Lung (tissue), 11 donors: ENCODE measurements at regions not wholly inside any gene's neighbourhood (a gene's known extent, or its start where the extent isn't known, plus 50 kb on each side); places are given as distances from the start of the nearest gene placed in this dataset.

Source experiments
- ATAC-seq: fragments of 200-7000 bp; cut with Tn5 transposase; one replicate; pipeline ENCODE4 v1.9.1; 2020; ENCODE audit warnings: moderate number of reproducible peaks; ENCODE audit not compliant: insufficient read depth, low FRiP score
- DNase-seq, 3 donors: peaks; one replicate each; pipeline ENCODE4 v3.0.0-alpha.2; 2013 to 2017
- H3K27ac ChIP-seq, 2 donors: one replicate each; pipeline ENCODE4 v1.5.1; 2013; ENCODE audit warnings: mild to moderate bottlenecking in 2 of 2, moderate library complexity in 2 of 2, control low read depth in 1 of 2, inconsistent platforms in 1 of 2, low read depth in 1 of 2, low read length in 1 of 2
- H3K27me3 ChIP-seq, 3 donors: one replicate each; pipeline ENCODE4 v1.5.1; 2013; ENCODE audit warnings: low read length in 2 of 3; ENCODE audit not compliant: control insufficient read depth in 3 of 3, insufficient read depth in 3 of 3
- H3K36me3 ChIP-seq, 4 donors: one replicate each; pipeline ENCODE4 v1.5.1; 2013; ENCODE audit warnings: low read length in 4 of 4, mild to moderate bottlenecking in 1 of 4, moderate library complexity in 1 of 4; ENCODE audit not compliant: control insufficient read depth in 4 of 4, insufficient read depth in 4 of 4
- H3K4me1 ChIP-seq, 5 donors: one replicate each; pipeline ENCODE4 v1.5.1; 2013; ENCODE audit warnings: low read length in 5 of 5, mild to moderate bottlenecking in 2 of 5, moderate library complexity in 1 of 5; ENCODE audit not compliant: control insufficient read depth in 5 of 5, insufficient read depth in 5 of 5
- H3K4me3 ChIP-seq: one replicate; pipeline ENCODE4 v1.5.1; 2013; ENCODE audit warnings: mild to moderate bottlenecking, control low read depth, moderate library complexity
- H3K9ac ChIP-seq, 2 donors: one replicate each; pipeline ENCODE4 v1.5.1; 2013; ENCODE audit warnings: low read length in 2 of 2, control low read depth in 1 of 2; ENCODE audit not compliant: insufficient read depth in 1 of 2
- H3K9me3 ChIP-seq, 4 donors: one replicate each; pipeline ENCODE4 v1.5.1; 2013; ENCODE audit warnings: low read length in 3 of 4, mild to moderate bottlenecking in 1 of 4, moderate library complexity in 1 of 4; ENCODE audit not compliant: control insufficient read depth in 4 of 4, insufficient read depth in 3 of 4
- CTCF ChIP-seq: IDR thresholded peaks from 2 replicates; pipeline ENCODE4 v1.5.1; 2012; ENCODE audit warnings: mild to moderate bottlenecking; ENCODE audit errors: control extremely low read depth, extremely low read depth
- WGBS, 2 donors: extraction: QIAGEN DNeasy Blood & Tissue Kit; methylation state at CpG; one replicate each; pipeline ENCODE4 v1.1.7; 2013; 5-methylcytosine and 5-hydroxymethylcytosine counted together
- donor health status: control.
- donor health status: control.
- donor health status: Bipolar disorder and iron deficiency.
- donor health status: healthy.
- donor health status: DM: yes; HTN: yes; CAD: no.

- H3K27me3 ChIP-seq, result no peaks in the 10 kb centered on the region
- ATAC-seq (no peak), DNase-seq (no peak)
- peaks cover 0 to 10% (median 0%) of the 10 kb centered on the region in 5 donors for H3K4me1 ChIP-seq
- no peak for TF ChIP-seq CTCF
- WGBS, 2 donors, result 94 to 96% methylated on average over 2 of the region's 2 CpGs
- no peak overlapping the region for H3K4me3 ChIP-seq
- H3K9me3 ChIP-seq, result no peaks in the 10 kb centered on the region
- no peak overlapping the region for H3K9ac ChIP-seq
- H3K36me3 ChIP-seq, result no peaks in the 10 kb centered on the region
- H3K27ac ChIP-seq, result no peak overlapping the region
Observed at GRCh38 chr2:215687149-215688031, 251.5 kb upstream of the FN1 start.

GRCh38 chr2:215685238-215685990, 249.5 kb upstream of the FN1 start:
- ATAC-seq (no peak), DNase-seq (no peak)
- TF ChIP-seq CTCF, result no peak
- Histone ChIP-seq H3K27me3 (no peaks in the 10 kb centered on the region), H3K9me3 (no peaks in the 10 kb centered on the region), H3K4me3 (no peak overlapping the region), H3K9ac (no peak overlapping the region), H3K4me1 (peaks cover 0 to 7% (median 4%) of the 10 kb centered on the region in 5 donors), H3K36me3 (no peaks in the 10 kb centered on the region), H3K27ac (no peak overlapping the region)
- 85 to 93% methylated on average over 1 of the region's 1 CpG for WGBS, 2 donors

GRCh38 chr2:215684448-215685237, 248.8 kb upstream of the FN1 start:
- DNase-seq, result no peak
- WGBS, 2 donors, result 81 to 91% methylated on average over 4 of the region's 4 CpGs
- Histone ChIP-seq H3K9me3 (no peaks in the 10 kb centered on the region), H3K4me1 (peaks cover 0 to 7% (median 4%) of the 10 kb centered on the region in 5 donors), H3K27me3 (no peaks in the 10 kb centered on the region), H3K9ac (no peak overlapping the region), H3K36me3 (no peaks in the 10 kb centered on the region), H3K4me3 (no peak overlapping the region), H3K27ac (no peak overlapping the region)
- TF ChIP-seq CTCF, result no peak
- ATAC-seq, result no peak
